Hepatocyte (in vitro differentiated cells): ENCODE measurements at regions not wholly inside any gene's neighbourhood (a gene's known extent, or its start where the extent isn't known, plus 50 kb on each side); places are given as distances from the start of the nearest gene placed in this dataset.

Source experiments
- DNase-seq: peaks from one replicate; pipeline ENCODE4 v3.0.0-alpha.2; 2016; ENCODE audit warnings: low spot score
- H2AFZ ChIP-seq: fragments of 200-600 bp; sonication (generic); 2 replicates; pipeline ENCODE4 v1.6.0; 2016; ENCODE audit warnings: antibody characterized with exemption, mild to moderate bottlenecking
- H3K27ac ChIP-seq: fragments of 200-600 bp; sonication (generic); 2 replicates; pipeline ENCODE4 v1.5.1; 2016; ENCODE audit warnings: mild to moderate bottlenecking
- H3K27me3 ChIP-seq: fragments of 200-600 bp; sonication (generic); 2 replicates; pipeline ENCODE4 v1.6.1; 2016
- H3K36me3 ChIP-seq: fragments of 200-600 bp; sonication (generic); replicated peaks from 2 replicates; pipeline ENCODE4 v1.5.1; 2016; ENCODE audit warnings: low read depth; ENCODE audit not compliant: insufficient read depth
- H3K4me1 ChIP-seq: fragments of 200-600 bp; sonication (generic); 2 replicates; pipeline ENCODE4 v1.5.1; 2016; ENCODE audit warnings: mild to moderate bottlenecking, moderate library complexity; ENCODE audit not compliant: insufficient read depth
- H3K4me2 ChIP-seq: fragments of 200-600 bp; sonication (generic); 2 replicates; pipeline ENCODE4 v1.6.0; 2016
- H3K4me3 ChIP-seq: fragments of 200-600 bp; sonication (generic); 2 replicates; pipeline ENCODE4 v1.5.1; 2016; ENCODE audit warnings: mild to moderate bottlenecking
- H3K79me2 ChIP-seq: fragments of 200-600 bp; sonication (generic); 2 replicates; pipeline ENCODE4 v1.6.0; 2017; ENCODE audit warnings: mild to moderate bottlenecking
- H3K9me2 ChIP-seq: fragments of 200-600 bp; sonication (generic); replicated peaks from 2 replicates; pipeline ENCODE4 v1.6.0; 2017; ENCODE audit warnings: mild to moderate bottlenecking; ENCODE audit not compliant: insufficient read depth
- H3K9me3 ChIP-seq: fragments of 200-600 bp; sonication (generic); 2 replicates; pipeline ENCODE4 v1.5.1; 2016; ENCODE audit warnings: low read depth, mild to moderate bottlenecking
- H4K20me1 ChIP-seq: fragments of 200-600 bp; sonication (generic); 2 replicates; pipeline ENCODE4 v1.6.0; 2016; ENCODE audit warnings: mild to moderate bottlenecking; ENCODE audit not compliant: insufficient read depth, poor library complexity, severe bottlenecking
- CTCF ChIP-seq: fragments of 200-600 bp; sonication (generic); IDR thresholded peaks from 2 replicates; pipeline ENCODE4 v1.5.1; 2016; ENCODE audit warnings: antibody characterized with exemption, mild to moderate bottlenecking; ENCODE audit not compliant: poor library complexity
- EZH2 ChIP-seq: fragments of 200-600 bp; sonication (generic); IDR thresholded peaks from 2 replicates; pipeline ENCODE4 v1.6.1; 2016; ENCODE audit warnings: antibody characterized with exemption, mild to moderate bottlenecking, borderline replicate concordance
- EZH2phosphoT487 ChIP-seq: fragments of 200-600 bp; sonication (generic); IDR thresholded peaks from one replicate; pipeline ENCODE4 v1.6.1; 2018; ENCODE audit warnings: antibody characterized with exemption, mild to moderate bottlenecking, low read depth, moderate library complexity; ENCODE audit not compliant: unreplicated experiment, severe bottlenecking
- WGBS: methylation state at CpG from one replicate; pipeline ENCODE4 v1.1.6; 2016; ENCODE audit warnings: low lambda C conversion rate; ENCODE audit errors: missing lambda C conversion rate; 5-methylcytosine and 5-hydroxymethylcytosine counted together

- H3K4me1 ChIP-seq: no peaks in the 10 kb centered on the region
- no peaks in the 10 kb centered on the region for H3K27me3 ChIP-seq
- DNase-seq: no peak
- H3K27ac ChIP-seq: no peak overlapping the region
- no peaks in the 10 kb centered on the region for H3K9me3 ChIP-seq
- no peaks in the 10 kb centered on the region for H4K20me1 ChIP-seq
- H3K4me3 ChIP-seq: no peak overlapping the region
- TF ChIP-seq CTCF (no peak), EZH2 (no peak), EZH2phosphoT487 (no peak)
- H2AFZ ChIP-seq: no peak overlapping the region
- no peaks in the 10 kb centered on the region for H3K9me2 ChIP-seq
- H3K36me3 ChIP-seq: no peaks in the 10 kb centered on the region
- no peaks in the 10 kb centered on the region for H3K79me2 ChIP-seq
- H3K4me2 ChIP-seq: no peak overlapping the region
Measured at GRCh38 chr11:104476454-104476853, 312.5 kb upstream of the PDGFD start.

- no peaks in the 10 kb centered on the region for H4K20me1 ChIP-seq
- no peaks in the 10 kb centered on the region for H3K36me3 ChIP-seq
- H3K27ac ChIP-seq: no peak overlapping the region
- no peaks in the 10 kb centered on the region for H3K4me1 ChIP-seq
- TF ChIP-seq CTCF (no peak), EZH2 (no peak), EZH2phosphoT487 (no peak)
- H3K9me3 ChIP-seq: no peaks in the 10 kb centered on the region
- no peaks in the 10 kb centered on the region for H3K9me2 ChIP-seq
- no peaks in the 10 kb centered on the region for H3K79me2 ChIP-seq
- no peak for DNase-seq
- H3K4me3 ChIP-seq: no peak overlapping the region
- H3K4me2 ChIP-seq: no peak overlapping the region
- no peak overlapping the region for H2AFZ ChIP-seq
- H3K27me3 ChIP-seq: no peaks in the 10 kb centered on the region
Measured at GRCh38 chr11:104467404-104467803, 303.5 kb upstream of the PDGFD start.

- Histone ChIP-seq H4K20me1 (no peaks in the 10 kb centered on the region), H2AFZ (no peak overlapping the region), H3K4me3 (no peak overlapping the region), H3K36me3 (no peaks in the 10 kb centered on the region), H3K4me1 (no peaks in the 10 kb centered on the region), H3K27me3 (no peaks in the 10 kb centered on the region), H3K9me2 (no peaks in the 10 kb centered on the region), H3K79me2 (no peaks in the 10 kb centered on the region), H3K4me2 (no peak overlapping the region), H3K9me3 (no peaks in the 10 kb centered on the region), H3K27ac (no peak overlapping the region)
- 65% methylated on average over 1 of the region's 1 CpG for WGBS
- no peak for DNase-seq
- TF ChIP-seq EZH2phosphoT487: no peak
- TF ChIP-seq CTCF: no peak
- TF ChIP-seq EZH2: no peak
Measured at GRCh38 chr11:104465321-104465720, 301.4 kb upstream of the PDGFD start.

GRCh38 chr11:104464691-104465090 lies 300.7 kb upstream of the PDGFD start:
- WGBS: 70% methylated on average over 1 of the region's 1 CpG
- no peak for DNase-seq
- Histone ChIP-seq H3K27ac (no peak overlapping the region), H3K9me2 (no peaks in the 10 kb centered on the region), H2AFZ (no peak overlapping the region), H3K36me3 (no peaks in the 10 kb centered on the region), H3K4me3 (no peak overlapping the region), H3K4me1 (no peaks in the 10 kb centered on the region), H3K9me3 (no peaks in the 10 kb centered on the region), H4K20me1 (no peaks in the 10 kb centered on the region), H3K79me2 (no peaks in the 10 kb centered on the region), H3K4me2 (no peak overlapping the region), H3K27me3 (no peaks in the 10 kb centered on the region)
- no peak for TF ChIP-seq EZH2
- TF ChIP-seq EZH2phosphoT487: no peak
- no peak for TF ChIP-seq CTCF
